Adrenal gland (tissue), 9 donors: ENCODE measurements at regions not wholly inside any gene's neighbourhood (a gene's known extent, or its start where the extent isn't known, plus 50 kb on each side); places are given as distances from the start of the nearest gene placed in this dataset.

Experiments
- DNase-seq, 7 donors: peaks; one replicate each; pipeline ENCODE4 v3.0.0-alpha.2; 2019 to 2020
- H3K27ac ChIP-seq, 5 donors: fragments of 200-600 bp; sonication (generic) in 4 of 5; 1 replicate in 3 of 5; 2 replicates in 2 of 5; pipeline versions ENCODE4 v1.5.1 to v1.8.0; 2016 to 2020; ENCODE audit warnings: mild to moderate bottlenecking in 1 of 5
- H3K27me3 ChIP-seq: fragments of 200-600 bp; 2 replicates; pipeline ENCODE4 v1.8.0; 2021
- H3K36me3 ChIP-seq, 2 donors: fragments of 200-600 bp; replicated peaks in 1 of 2; 1 replicate in 1 of 2; 2 replicates in 1 of 2; pipeline versions ENCODE4 v1.5.1 to v1.8.0; 2018 to 2022
- H3K4me1 ChIP-seq, 2 donors: fragments of 200-600 bp; replicated peaks in 1 of 2; 1 replicate in 1 of 2; 2 replicates in 1 of 2; pipeline versions ENCODE4 v1.5.1 to v1.8.0; 2018 to 2021
- H3K4me3 ChIP-seq, 4 donors: fragments of 200-600 bp; sonication (generic) in 3 of 4; one replicate each; pipeline ENCODE4 v1.5.1; 2016 to 2018
- H3K9me3 ChIP-seq, 3 donors: fragments of 200-600 bp; sonication (generic) in 1 of 3; replicated peaks in 1 of 3; 1 replicate in 2 of 3; 2 replicates in 1 of 3; pipeline versions ENCODE4 v1.5.1 to v1.8.0; 2016 to 2021
- POLR2A ChIP-seq, 2 donors: fragments of 450-650 bp; IDR thresholded peaks; one replicate each; pipeline ENCODE4 v1.6.1; 2017; ENCODE audit warnings: antibody characterized with exemption in 2 of 2, mild to moderate bottlenecking in 2 of 2, moderate library complexity in 1 of 2
- WGBS, 4 donors: extraction: QIAGEN DNeasy Blood & Tissue Kit in 2 of 4; methylation state at CpG; one replicate each; pipeline versions ENCODE4 v1.1.5 to v1.1.7; 2013 to 2017; 5-methylcytosine and 5-hydroxymethylcytosine counted together
- intact Hi-C, 2 donors: fragments of 100-400 bp; cut with DNase I; formaldehyde crosslinking; loops; one replicate each; pipeline versions ENCODE4 v1.14.1 to v1.15.0; 2022 to 2023
- TF ChIP-seq, protein P1 (sequence below), 6 experiments: fragments of 450-650 bp in 4 of 6; fragments of 200-600 bp in 2 of 6; sonication (generic) in 1 of 6; IDR thresholded peaks; 1 replicate in 5 of 6; 2 replicates in 1 of 6; pipeline versions ENCODE4 v1.5.1 to v1.8.0; 2016 to 2021; ENCODE audit warnings: antibody characterized with exemption in 6 of 6, mild to moderate bottlenecking in 2 of 6, moderate library complexity in 1 of 6
- donor health status: healthy with polysubstance abuse.
- donor health status: Bipolar disorder and iron deficiency.
- donor health status: DM: yes; HTN: yes; CAD: no.
- donor health status: DM: no; HTN: no; CAD: no.
- donor health status: DM: no; HTN: no; CAD: no.

DNA sequence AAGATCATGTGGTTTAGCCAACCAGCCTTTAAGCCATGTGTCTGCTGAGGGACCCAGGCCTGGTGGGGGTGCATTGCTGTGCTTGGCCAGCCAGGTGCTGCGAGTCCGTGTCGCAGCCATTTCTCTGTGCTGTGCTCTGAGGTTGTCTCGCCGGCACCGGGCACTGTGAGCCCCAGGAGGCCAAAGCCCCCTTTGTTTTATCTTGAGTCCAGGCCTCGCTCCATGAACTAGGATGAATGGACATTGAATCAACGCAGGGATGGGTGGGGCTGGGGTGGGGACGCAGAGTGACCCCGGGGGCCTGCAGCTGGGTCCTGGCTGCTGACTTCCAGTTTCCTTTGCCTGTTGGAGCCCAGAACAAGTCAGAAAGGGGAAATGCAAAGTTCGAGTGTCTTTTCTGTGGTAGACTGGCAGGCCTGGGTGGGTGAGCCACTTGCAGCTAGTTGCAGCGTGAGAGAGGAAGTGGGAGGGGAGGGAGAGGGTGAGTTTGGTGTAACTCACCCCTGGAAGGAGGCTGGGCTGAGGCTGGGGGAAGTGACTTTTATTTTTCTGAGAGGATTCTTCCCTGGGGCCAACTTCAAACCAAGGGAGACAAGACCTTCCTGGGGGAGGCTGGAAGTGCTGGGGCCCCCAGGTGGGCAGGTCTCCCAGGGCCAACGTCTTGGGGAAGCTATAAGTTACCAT lies 324.7 kb downstream of the SEC14L1 start:
- DNase-seq = peak in 6 of 7 donors; percentile 60 to 82 (median 66)
- H3K27ac ChIP-seq = peak overlapping the region in 3 of 5 donors; percentile 29 to 89 (median 57)

DNA sequence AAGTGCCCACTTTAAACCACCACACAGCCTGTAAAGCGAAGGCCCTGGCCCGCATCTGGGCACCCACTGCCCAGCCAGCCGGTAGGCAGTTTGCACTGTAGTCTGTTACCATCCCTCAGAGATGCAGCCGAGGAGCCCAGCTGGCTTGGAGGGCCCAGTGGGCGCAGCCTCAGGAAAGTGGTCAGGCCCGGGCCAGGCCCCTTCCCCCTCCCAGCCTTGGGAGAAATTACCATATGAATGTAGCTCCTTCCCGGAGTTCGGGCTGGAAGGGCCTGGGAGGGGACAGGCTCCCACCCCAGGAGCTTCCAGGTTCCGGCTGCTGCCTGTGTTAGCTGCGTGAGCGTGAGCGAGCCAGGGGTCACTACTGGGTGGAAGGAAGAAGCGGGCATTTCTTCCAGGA lies 325.4 kb downstream of the SEC14L1 start:
- DNase-seq = no peak
- 56 to 93% (median 63%) methylated on average over 3 to 13 of the region's 13 CpGs for WGBS, 4 donors
- Histone ChIP-seq H3K36me3 (no peaks in the 10 kb centered on the region), H3K27me3 (no peaks in the 10 kb centered on the region), H3K27ac (peak overlapping the region; percentile 7 to 89 (median 29)), H3K4me3 (no peak overlapping the region), H3K9me3 (no peaks in the 10 kb centered on the region), H3K4me1 (peaks cover 29 to 65% of the 10 kb centered on the region in 2 donors)
- intact Hi-C loops = no loop called here
- TF ChIP-seq POLR2A (IDR thresholded peaks at IDR 0.05) = no peak

More for the DNA sequence above, 324.7 kb downstream of the SEC14L1 start:
- H3K9me3 ChIP-seq = no peaks in the 10 kb centered on the region
- no peaks in the 10 kb centered on the region for H3K27me3 ChIP-seq
- peaks cover 26 to 64% of the 10 kb centered on the region in 2 donors for H3K4me1 ChIP-seq
- no peak overlapping the region for H3K4me3 ChIP-seq
- intact Hi-C loops = no loop called here
- H3K36me3 ChIP-seq = no peaks in the 10 kb centered on the region
- WGBS, 4 donors = 10 to 48% (median 43%) methylated on average over 3 to 13 of the region's 13 CpGs
- TF ChIP-seq POLR2A (IDR thresholded peaks at IDR 0.05) = no peak
- TF ChIP-seq, protein P1, sequence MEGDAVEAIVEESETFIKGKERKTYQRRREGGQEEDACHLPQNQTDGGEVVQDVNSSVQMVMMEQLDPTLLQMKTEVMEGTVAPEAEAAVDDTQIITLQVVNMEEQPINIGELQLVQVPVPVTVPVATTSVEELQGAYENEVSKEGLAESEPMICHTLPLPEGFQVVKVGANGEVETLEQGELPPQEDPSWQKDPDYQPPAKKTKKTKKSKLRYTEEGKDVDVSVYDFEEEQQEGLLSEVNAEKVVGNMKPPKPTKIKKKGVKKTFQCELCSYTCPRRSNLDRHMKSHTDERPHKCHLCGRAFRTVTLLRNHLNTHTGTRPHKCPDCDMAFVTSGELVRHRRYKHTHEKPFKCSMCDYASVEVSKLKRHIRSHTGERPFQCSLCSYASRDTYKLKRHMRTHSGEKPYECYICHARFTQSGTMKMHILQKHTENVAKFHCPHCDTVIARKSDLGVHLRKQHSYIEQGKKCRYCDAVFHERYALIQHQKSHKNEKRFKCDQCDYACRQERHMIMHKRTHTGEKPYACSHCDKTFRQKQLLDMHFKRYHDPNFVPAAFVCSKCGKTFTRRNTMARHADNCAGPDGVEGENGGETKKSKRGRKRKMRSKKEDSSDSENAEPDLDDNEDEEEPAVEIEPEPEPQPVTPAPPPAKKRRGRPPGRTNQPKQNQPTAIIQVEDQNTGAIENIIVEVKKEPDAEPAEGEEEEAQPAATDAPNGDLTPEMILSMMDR (IDR thresholded peaks at IDR 0.05) = no peak

DNA sequence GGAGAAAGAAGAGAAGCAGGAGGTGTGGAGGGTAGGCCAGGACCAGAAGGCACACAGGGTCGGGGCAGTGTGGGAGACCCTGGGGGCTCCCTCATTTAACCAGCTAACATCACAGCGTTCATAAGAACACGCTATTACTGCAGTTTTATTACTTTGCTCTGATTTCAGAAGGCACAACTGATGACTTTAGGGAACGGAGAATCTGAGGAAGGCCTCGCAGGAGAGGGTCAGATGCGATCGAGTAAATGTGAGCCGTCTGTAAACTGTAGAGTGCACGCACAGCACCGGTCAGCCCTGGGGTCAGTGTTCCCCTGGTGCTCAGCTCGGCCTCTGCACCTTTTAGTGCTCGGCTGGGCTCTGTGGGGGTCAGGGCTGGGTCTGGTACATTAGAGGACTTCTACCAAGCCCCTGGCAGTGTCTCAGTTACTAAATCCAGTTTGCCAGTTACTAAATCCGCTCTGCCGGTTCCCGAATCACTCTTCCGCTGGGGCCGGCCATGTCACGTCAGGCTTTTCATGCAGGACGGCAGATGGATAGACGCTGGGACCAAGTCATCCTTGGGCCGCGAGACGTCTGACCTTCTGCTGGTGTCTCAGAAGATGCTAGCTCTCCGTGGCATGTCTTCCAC lies 325.9 kb downstream of the SEC14L1 start:
- no peaks in the 10 kb centered on the region for H3K36me3 ChIP-seq
- no peaks in the 10 kb centered on the region for H3K27me3 ChIP-seq
- no peaks in the 10 kb centered on the region for H3K9me3 ChIP-seq
- 65 to 73% (median 68%) methylated on average over 19 to 24 of the region's 24 CpGs for WGBS, 4 donors
- intact Hi-C loops = no loop called here
- TF ChIP-seq, protein P1 (IDR thresholded peaks at IDR 0.05) = no peak
- TF ChIP-seq POLR2A (IDR thresholded peaks at IDR 0.05) = no peak
- H3K4me3 ChIP-seq = no peak overlapping the region
- DNase-seq = no peak
- peaks cover 26 to 65% of the 10 kb centered on the region in 2 donors for H3K4me1 ChIP-seq
- H3K27ac ChIP-seq = peak overlapping the region; percentile 7 to 89 (median 29)

DNA sequence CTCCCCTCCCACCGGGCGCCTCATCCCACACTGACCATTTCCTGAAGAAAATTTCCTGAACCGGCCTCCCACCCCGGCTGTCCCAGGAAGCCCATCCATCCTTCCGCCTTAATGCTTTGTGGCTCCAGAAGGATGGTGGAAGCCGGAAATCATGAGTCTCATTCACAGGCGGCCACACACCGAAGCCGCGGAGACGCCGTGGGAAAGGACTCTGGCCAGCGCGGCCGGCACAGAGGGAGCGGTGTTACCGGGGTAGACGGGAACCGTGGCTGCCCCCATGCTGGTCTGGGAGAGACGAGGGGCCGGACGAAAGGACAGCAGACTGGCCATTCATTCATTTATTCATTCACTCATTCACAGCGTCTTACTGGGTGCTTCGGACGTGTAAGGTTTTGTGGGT lies 326.8 kb downstream of the SEC14L1 start:
- H3K27me3 ChIP-seq = no peaks in the 10 kb centered on the region
- H3K27ac ChIP-seq = peak overlapping the region in 3 of 5 donors; percentile 29 to 89 (median 64)
- H3K4me3 ChIP-seq = no peak overlapping the region
- H3K36me3 ChIP-seq = no peaks in the 10 kb centered on the region
- DNase-seq = no peak
- TF ChIP-seq, protein P1 (IDR thresholded peaks at IDR 0.05) = no peak
- peaks cover 20 to 65% of the 10 kb centered on the region in 2 donors for H3K4me1 ChIP-seq
- H3K9me3 ChIP-seq = no peaks in the 10 kb centered on the region
- WGBS, 4 donors = 68 to 79% (median 72%) methylated on average over 12 to 25 of the region's 25 CpGs
- intact Hi-C loops = no loop called here
